GM12891 (cell line): ENCODE measurements at regions not wholly inside any gene's neighbourhood (a gene's known extent, or its start where the extent isn't known, plus 50 kb on each side); places are given as distances from the start of the nearest gene placed in this dataset.

Experiments
- DNase-seq: peaks from one replicate; pipeline ENCODE4 v3.0.0; 2011; ENCODE audit warnings: low spot score; ENCODE audit not compliant: insufficient read length
- FAIRE-seq: peaks from 2 replicates; lab custom pipeline; 2011; peaks lifted over from hg19 to GRCh38; lab: Jason Lieb, UNC
- PAX5 ChIP-seq: IDR thresholded peaks from 2 replicates; pipeline ENCODE4 v1.6.1; 2011; ENCODE audit warnings: low read length, moderate library complexity, mild to moderate bottlenecking; ENCODE audit not compliant: insufficient read depth, severe bottlenecking
- POLR2A ChIP-seq: IDR thresholded peaks from 2 replicates; pipeline ENCODE4 v1.6.1; 2011; ENCODE audit warnings: low read depth, low read length, control low read depth
- POLR2AphosphoS5 ChIP-seq: IDR thresholded peaks from 2 replicates; pipeline ENCODE4 v1.6.1; 2011; ENCODE audit warnings: low read depth, low read length, control low read depth
- POU2F2 ChIP-seq: IDR thresholded peaks from 2 replicates; pipeline ENCODE4 v1.6.1; 2011; ENCODE audit warnings: low read depth, mild to moderate bottlenecking, control low read depth, low read length, moderate library complexity
- SPI1 ChIP-seq: IDR thresholded peaks from 2 replicates; pipeline ENCODE4 v1.6.1; 2011; ENCODE audit warnings: low read depth, low read length, control low read depth
- TAF1 ChIP-seq: IDR thresholded peaks from 2 replicates; pipeline ENCODE4 v1.6.1; 2011; ENCODE audit warnings: low read depth, low read length, control low read depth

- FAIRE-seq (no peak), DNase-seq (no peak)
- TF ChIP-seq POU2F2 (no peak), POLR2AphosphoS5 (no peak), PAX5 (no peak), POLR2A (no peak), SPI1 (no peak), TAF1 (no peak)
These were observed 637.8 kb downstream of the RFPL4B start for GRCh38 chr6:112984899-112985298.

GRCh38 chr6:112986321-112986720 is 639.2 kb downstream of the RFPL4B start:
- TF ChIP-seq POLR2A (no peak), POU2F2 (no peak), TAF1 (no peak), PAX5 (no peak), POLR2AphosphoS5 (no peak), SPI1 (no peak)
- no peak for DNase-seq
- FAIRE-seq: no peak

- no peak for TF ChIP-seq SPI1
- no peak for TF ChIP-seq POU2F2
- TF ChIP-seq POLR2AphosphoS5: no peak
- TF ChIP-seq POLR2A: no peak
- no peak for TF ChIP-seq TAF1
- no peak for TF ChIP-seq PAX5
- no peak for FAIRE-seq
- DNase-seq: no peak
These were observed 641.6 kb downstream of the RFPL4B start for GRCh38 chr6:112988748-112989147.

- TF ChIP-seq SPI1 (no peak), POLR2AphosphoS5 (no peak), POU2F2 (no peak)
- no peak for DNase-seq
- no peak for FAIRE-seq
These were observed 643.8 kb downstream of the RFPL4B start for GRCh38 chr6:112990971-112991370.

GRCh38 chr6:112991912-112992311 is 644.8 kb downstream of the RFPL4B start:
- no peak for FAIRE-seq

GRCh38 chr6:112997421-112998085 is 650.4 kb downstream of the RFPL4B start:
- DNase-seq (no peak), FAIRE-seq (no peak)
- TF ChIP-seq POU2F2 (no peak), POLR2A (no peak), PAX5 (no peak), TAF1 (no peak), POLR2AphosphoS5 (no peak), SPI1 (no peak)

More at GRCh38 chr6:112991912-112992311, 644.8 kb downstream of the RFPL4B start:
- DNase-seq: no peak
- TF ChIP-seq POU2F2 (no peak), POLR2AphosphoS5 (no peak), TAF1 (no peak), POLR2A (no peak), SPI1 (no peak), PAX5 (no peak)

- DNase-seq (no peak), FAIRE-seq (no peak)
- TF ChIP-seq POU2F2 (no peak), SPI1 (no peak)
These were observed 656.9 kb downstream of the RFPL4B start for GRCh38 chr6:113004054-113004453.

GRCh38 chr6:113004470-113005270 is 657.5 kb downstream of the RFPL4B start:
- FAIRE-seq: no peak
- no peak for DNase-seq
- TF ChIP-seq PAX5: no peak
- no peak for TF ChIP-seq POLR2A
- no peak for TF ChIP-seq POLR2AphosphoS5
- no peak for TF ChIP-seq SPI1
- TF ChIP-seq TAF1: no peak
- TF ChIP-seq POU2F2: no peak

- TF ChIP-seq POLR2AphosphoS5 (no peak), POU2F2 (no peak), TAF1 (no peak), SPI1 (no peak), POLR2A (no peak)
- FAIRE-seq (no peak), DNase-seq (no peak)
These were observed 659.4 kb downstream of the RFPL4B start for GRCh38 chr6:113006494-113006893.

- no peak for FAIRE-seq
- no peak for DNase-seq
These were observed 662.6 kb downstream of the RFPL4B start for GRCh38 chr6:113009682-113010081.

More at GRCh38 chr6:113009682-113010081, 662.6 kb downstream of the RFPL4B start:
- no peak for TF ChIP-seq SPI1
- TF ChIP-seq POLR2A: no peak
